H1 (cell line): ENCODE measurements at regions not wholly inside any gene's neighbourhood (a gene's known extent, or its start where the extent isn't known, plus 50 kb on each side); places are given as distances from the start of the nearest gene placed in this dataset.

ENCODE experiments used
- CTCF ChIA-PET: fragments of 300-600 bp; sonication (Branson Sonifier 250); formaldehyde crosslinking; loops from one replicate; lab custom pipeline; 2021; ENCODE audit not compliant: partially characterized antibody; lab: Charles Lee
- POLR2A ChIA-PET: fragments of 300-600 bp; sonication (Branson Sonifier 250); formaldehyde crosslinking; loops from one replicate; lab custom pipeline; 2021; ENCODE audit warnings: inconsistent platforms; ENCODE audit not compliant: partially characterized antibody; lab: Charles Lee
- DNase-seq, 2 experiments: peaks; one replicate each; pipeline versions ENCODE4 v3.0.0 to v3.0.0-alpha.2; 2010 to 2022; ENCODE audit warnings: low spot score in 2 of 2, low read depth in 1 of 2, mixed read lengths in 1 of 2
- FAIRE-seq: peaks from 2 replicates; lab custom pipeline; 2011; peaks lifted over from hg19 to GRCh38; lab: Jason Lieb, UNC
- H2AFZ ChIP-seq: 2 replicates; pipeline ENCODE4 v1.8.1; 2012; ENCODE audit warnings: low read length, inconsistent platforms
- H2AK5ac ChIP-seq: 2 replicates; pipeline ENCODE4 v1.6.1; 2013; ENCODE audit warnings: low read depth, low read length
- H2BK120ac ChIP-seq: replicated peaks from 2 replicates; pipeline ENCODE3; 2013; ENCODE audit warnings: low read depth, low read length, inconsistent platforms
- H2BK12ac ChIP-seq: 2 replicates; pipeline ENCODE4 v1.6.1; 2013; ENCODE audit warnings: low read depth, low read length
- H2BK15ac ChIP-seq: 2 replicates; pipeline ENCODE4 v1.6.1; 2013; ENCODE audit warnings: low read length
- H2BK20ac ChIP-seq: 2 replicates; pipeline ENCODE4 v1.6.1; 2013; ENCODE audit warnings: low read length
- H2BK5ac ChIP-seq: 2 replicates; pipeline ENCODE4 v1.6.1; 2013; ENCODE audit warnings: low read depth, low read length
- H3K14ac ChIP-seq: 2 replicates; pipeline ENCODE4 v1.6.1; 2013; ENCODE audit warnings: inconsistent platforms; ENCODE audit not compliant: insufficient read length
- H3K18ac ChIP-seq: 2 replicates; pipeline ENCODE4 v1.6.1; 2013; ENCODE audit warnings: low read length; ENCODE audit errors: extremely low read depth
- H3K23ac ChIP-seq: 2 replicates; pipeline ENCODE4 v1.6.1; 2013; ENCODE audit warnings: inconsistent platforms; ENCODE audit not compliant: insufficient read length
- H3K23me2 ChIP-seq: 2 replicates; pipeline ENCODE4 v1.6.1; 2013; ENCODE audit warnings: low read depth, low read length
- H3K27ac ChIP-seq: 2 replicates; pipeline ENCODE4 v1.6.1; 2011; ENCODE audit warnings: low read depth, low read length, inconsistent platforms
- H3K27me3 ChIP-seq, 4 experiments: replicated peaks in 1 of 4; 1 replicate in 1 of 4; 2 replicates in 3 of 4; pipeline versions ENCODE4 v1.6.1 to v1.8.1; 2011 to 2013; ENCODE audit warnings: low read length in 3 of 4, mild to moderate bottlenecking in 3 of 4, inconsistent platforms in 2 of 4, mixed read lengths in 2 of 4, moderate library complexity in 1 of 4; ENCODE audit not compliant: control insufficient read depth in 3 of 4, insufficient read depth in 3 of 4; ENCODE audit errors: extremely low read depth in 1 of 4
- H3K36me3 ChIP-seq, 4 experiments: 2 replicates each; pipeline versions ENCODE4 v1.6.1 to v1.8.1; 2011 to 2013; ENCODE audit warnings: mild to moderate bottlenecking in 4 of 4, low read length in 3 of 4, moderate library complexity in 2 of 4, control low read depth in 1 of 4, inconsistent platforms in 1 of 4; ENCODE audit not compliant: insufficient read depth in 4 of 4, control insufficient read depth in 2 of 4
- H3K4ac ChIP-seq: replicated peaks from 2 replicates; pipeline ENCODE3; 2013; ENCODE audit warnings: low read length, low read depth, mixed read lengths, inconsistent platforms; ENCODE audit not compliant: insufficient read length
- H3K4me1 ChIP-seq, 4 experiments: replicated peaks in 1 of 4; 1 replicate in 1 of 4; 2 replicates in 3 of 4; pipeline versions ENCODE4 v1.6.1 to v1.8.1; 2011 to 2013; ENCODE audit warnings: low read length in 3 of 4, inconsistent platforms in 2 of 4, mixed read lengths in 1 of 4; ENCODE audit not compliant: insufficient read depth in 4 of 4, control insufficient read depth in 3 of 4
- H3K4me2 ChIP-seq, 2 experiments: 2 replicates each; pipeline versions ENCODE4 v1.6.1 to v1.8.1; 2011 to 2013; ENCODE audit warnings: low read depth in 2 of 2, low read length in 2 of 2, control low read depth in 1 of 2, inconsistent platforms in 1 of 2, mild to moderate bottlenecking in 1 of 2; ENCODE audit not compliant: insufficient read depth in 1 of 2
- H3K4me3 ChIP-seq, 4 experiments: fragments of 200-600, 300-600 bp in 1 of 4; sonication (generic), shearing (Covaris generic), sonication (Bioruptor Twin) in 1 of 4; 2 replicates each; pipeline versions ENCODE4 v1.5.1 to v1.8.1; 2011 to 2016; ENCODE audit warnings: low read length in 4 of 4, low read depth in 3 of 4, control low read depth in 2 of 4, inconsistent platforms in 2 of 4, mild to moderate bottlenecking in 2 of 4, mixed read lengths in 1 of 4, moderate library complexity in 1 of 4; ENCODE audit not compliant: insufficient read depth in 2 of 4; ENCODE audit errors: extremely low read depth in 1 of 4
- H3K56ac ChIP-seq: replicated peaks from 2 replicates; pipeline ENCODE3; 2013; ENCODE audit warnings: low read depth, mild to moderate bottlenecking, mixed read lengths, low read length, inconsistent platforms; ENCODE audit not compliant: insufficient read length
- H3K79me1 ChIP-seq: 2 replicates; pipeline ENCODE4 v1.6.1; 2013; ENCODE audit warnings: low read depth, low read length, control low read depth
- H3K79me2 ChIP-seq, 2 experiments: 2 replicates each; pipeline versions ENCODE4 v1.6.1 to v1.8.1; 2012 to 2013; ENCODE audit warnings: low read length in 2 of 2, mild to moderate bottlenecking in 2 of 2, inconsistent platforms in 1 of 2; ENCODE audit not compliant: insufficient read depth in 2 of 2, control insufficient read depth in 1 of 2
- H3K9ac ChIP-seq, 4 experiments: replicated peaks in 1 of 4; 1 replicate in 1 of 4; 2 replicates in 3 of 4; pipeline versions ENCODE4 v1.6.1 to v1.8.1; 2011 to 2013; ENCODE audit warnings: low read depth in 3 of 4, low read length in 3 of 4, control low read depth in 2 of 4, mild to moderate bottlenecking in 2 of 4, moderate library complexity in 2 of 4, inconsistent platforms in 1 of 4; ENCODE audit errors: extremely low read depth in 1 of 4
- H3K9me3 ChIP-seq, 2 experiments: 2 replicates each; pipeline versions ENCODE4 v1.6.1 to v1.8.1; 2012 to 2013; ENCODE audit warnings: mild to moderate bottlenecking in 2 of 2, moderate library complexity in 2 of 2, control low read depth in 1 of 2, inconsistent platforms in 1 of 2, low read depth in 1 of 2, low read length in 1 of 2, mixed read lengths in 1 of 2; ENCODE audit not compliant: insufficient read depth in 2 of 2
- H4K20me1 ChIP-seq, 2 experiments: replicated peaks in 1 of 2; 2 replicates each; pipeline versions ENCODE3 to v1.8.1; 2011 to 2013; ENCODE audit warnings: inconsistent platforms in 2 of 2, low read length in 2 of 2, mild to moderate bottlenecking in 1 of 2; ENCODE audit not compliant: insufficient read depth in 2 of 2, control insufficient read depth in 1 of 2
- H4K5ac ChIP-seq: 2 replicates; pipeline ENCODE4 v1.6.1; 2013; ENCODE audit warnings: low read length, low read depth, mixed read lengths, inconsistent platforms; ENCODE audit not compliant: insufficient read length
- H4K8ac ChIP-seq: 2 replicates; pipeline ENCODE4 v1.8.0; 2013; ENCODE audit warnings: mild to moderate bottlenecking, moderate library complexity, low read length, inconsistent platforms; ENCODE audit not compliant: insufficient read depth; ENCODE audit errors: extremely low read depth
- H4K91ac ChIP-seq: replicated peaks from 2 replicates; pipeline ENCODE3; 2013; ENCODE audit warnings: low read length, mixed read lengths, inconsistent platforms; ENCODE audit not compliant: insufficient read length
- YY1 ChIP-seq: IDR thresholded peaks from 2 replicates; pipeline ENCODE4 v1.6.1; 2011; ENCODE audit warnings: low read depth, mild to moderate bottlenecking, low read length
- whole genome bisulfite sequencing, 2 experiments: shearing (Covaris generic) in 1 of 2; methylation state at CpG; one replicate each; pipeline versions ENCODE4 v1.1.6 to v1.1.7; 2013 to 2015; ENCODE audit warnings: low lambda C conversion rate in 2 of 2, mixed read lengths in 2 of 2, inconsistent platforms in 1 of 2, low coverage in 1 of 2, missing lambda C conversion rate in 1 of 2; ENCODE audit not compliant: insufficient replicate concordance in 2 of 2, insufficient coverage in 1 of 2, insufficient read length in 1 of 2; ENCODE audit errors: extremely low coverage in 1 of 2, missing lambda C conversion rate in 1 of 2; 5-methylcytosine and 5-hydroxymethylcytosine counted together

GRCh38 chr3:154549391-154549790, 119.4 kb upstream of the GPR149 start:
- ChIA-PET CTCF (interaction anchor here (1.1 to 2.2 kb wide), 3 partner anchors 18 to 297 kb away, joined by 3 to 7 read pairs (median 3); no protein-coding TSS in a partner anchor), POLR2A (no interaction called here)
- no peak overlapping the region for H3K4ac ChIP-seq
- H3K4me2 ChIP-seq: no peak overlapping the region
- no peaks in the 10 kb centered on the region for H3K36me3 ChIP-seq
- DNase-seq (no peak), FAIRE-seq (no peak)
- H2AK5ac ChIP-seq: no peak overlapping the region
- WGBS, 2 experiments: 84% methylated on average over 3 of the region's 3 CpGs; no CpG with 5 or more reads in 1 of the 2 experiments
- H3K56ac ChIP-seq: no peak overlapping the region
- no peak overlapping the region for H3K23ac ChIP-seq
- no peak overlapping the region for H3K18ac ChIP-seq
- no peak for TF ChIP-seq YY1
- H2AFZ ChIP-seq: peak overlapping the region; percentile 95; the same call in 1 of the 2 replicates
- H4K91ac ChIP-seq: no peak overlapping the region
- H3K14ac ChIP-seq: no peak overlapping the region
- no peaks in the 10 kb centered on the region for H3K79me1 ChIP-seq
- no peaks in the 10 kb centered on the region for H3K9me3 ChIP-seq
- H3K9ac ChIP-seq: no peak overlapping the region
- H4K20me1 ChIP-seq: no peaks in the 10 kb centered on the region
- H3K23me2 ChIP-seq: no peaks in the 10 kb centered on the region
- H4K5ac ChIP-seq: no peak overlapping the region
- H2BK15ac ChIP-seq: no peak overlapping the region
- H3K27me3 ChIP-seq: no peaks in the 10 kb centered on the region
- no peaks in the 10 kb centered on the region for H3K79me2 ChIP-seq
- H3K27ac ChIP-seq: no peak overlapping the region
- no peak overlapping the region for H2BK120ac ChIP-seq
- no peak overlapping the region for H3K4me3 ChIP-seq
- no peak overlapping the region for H2BK20ac ChIP-seq
- no peak overlapping the region for H2BK12ac ChIP-seq
- no peak overlapping the region for H2BK5ac ChIP-seq
- no peak overlapping the region for H4K8ac ChIP-seq
- no peaks in the 10 kb centered on the region for H3K4me1 ChIP-seq
